ENCODE measurements at regions not wholly inside any gene's neighbourhood (a gene's known extent, or its start where the extent isn't known, plus 50 kb on each side); places are given as distances from the start of the nearest gene placed in this dataset.

- Histone ChIP-seq H3K4me2 (ENCODE audit: low read length) (no peak overlapping the region), H3K27ac (ENCODE audit: low read length) (no peak overlapping the region)
- TF ChIP-seq CTCF (IDR thresholded peaks at IDR 0.05; ENCODE audit: low read depth, low read length) (no peak), EZH2phosphoT487 (IDR thresholded peaks at IDR 0.05; ENCODE audit: low read depth) (no peak)
Observed at GRCh38 chr7:68005992-68006391, 1009.4 kb downstream of the TYW1 start.

GRCh38 chr7:68006619-68007018, 1010.0 kb downstream of the TYW1 start:
- no peaks in the 10 kb centered on the region for H3K36me3 ChIP-seq (replicated peaks; ENCODE audit: low read depth, low read length)
- TF ChIP-seq CTCF (IDR thresholded peaks at IDR 0.05; ENCODE audit: low read depth, low read length) (no peak), EZH2phosphoT487 (IDR thresholded peaks at IDR 0.05; ENCODE audit: low read depth) (no peak)
- no peaks in the 10 kb centered on the region for H3K79me2 ChIP-seq (ENCODE audit: low read length)
- H3K4me2 ChIP-seq (ENCODE audit: low read length) = no peak overlapping the region
- H3K9me3 ChIP-seq (ENCODE audit: insufficient read depth, low read length) = no peaks in the 10 kb centered on the region
- no peaks in the 10 kb centered on the region for H4K20me1 ChIP-seq (ENCODE audit: insufficient read depth, low read length)
- H3K9ac ChIP-seq (ENCODE audit: low read length) = no peak overlapping the region
- no peaks in the 10 kb centered on the region for H3K4me1 ChIP-seq (ENCODE audit: low read length)
- no peak overlapping the region for H3K4me3 ChIP-seq (ENCODE audit: low read length)
- H3K27ac ChIP-seq (ENCODE audit: low read length) = no peak overlapping the region
- H2AFZ ChIP-seq (ENCODE audit: low read depth, low read length) = no peak overlapping the region
- H3K27me3 ChIP-seq (ENCODE audit: low read depth, low read length) = no peaks in the 10 kb centered on the region

More at GRCh38 chr7:68005992-68006391, 1009.4 kb downstream of the TYW1 start:
- H4K20me1 ChIP-seq (ENCODE audit: insufficient read depth, low read length) = no peaks in the 10 kb centered on the region
- H3K9me3 ChIP-seq (ENCODE audit: insufficient read depth, low read length) = no peaks in the 10 kb centered on the region
- no peak overlapping the region for H3K4me3 ChIP-seq (ENCODE audit: low read length)
- H3K27me3 ChIP-seq (ENCODE audit: low read depth, low read length) = no peaks in the 10 kb centered on the region
- no peaks in the 10 kb centered on the region for H3K4me1 ChIP-seq (ENCODE audit: low read length)
- no peaks in the 10 kb centered on the region for H3K79me2 ChIP-seq (ENCODE audit: low read length)
- H2AFZ ChIP-seq (ENCODE audit: low read depth, low read length) = no peak overlapping the region
- no peak overlapping the region for H3K9ac ChIP-seq (ENCODE audit: low read length)
- H3K36me3 ChIP-seq (replicated peaks; ENCODE audit: low read depth, low read length) = no peaks in the 10 kb centered on the region

GRCh38 chr7:68009716-68010115, 1013.1 kb downstream of the TYW1 start:
- H3K4me2 ChIP-seq (ENCODE audit: low read length) = no peak overlapping the region
- TF ChIP-seq EZH2phosphoT487 (IDR thresholded peaks at IDR 0.05; ENCODE audit: low read depth) (no peak), CTCF (IDR thresholded peaks at IDR 0.05; ENCODE audit: low read depth, low read length) (no peak)
- no peak overlapping the region for H3K9ac ChIP-seq (ENCODE audit: low read length)
- H4K20me1 ChIP-seq (ENCODE audit: insufficient read depth, low read length) = no peaks in the 10 kb centered on the region
- H3K9me3 ChIP-seq (ENCODE audit: insufficient read depth, low read length) = no peaks in the 10 kb centered on the region
- no peaks in the 10 kb centered on the region for H3K27me3 ChIP-seq (ENCODE audit: low read depth, low read length)
- no peak overlapping the region for H2AFZ ChIP-seq (ENCODE audit: low read depth, low read length)
- no peaks in the 10 kb centered on the region for H3K4me1 ChIP-seq (ENCODE audit: low read length)
- H3K4me3 ChIP-seq (ENCODE audit: low read length) = no peak overlapping the region
- H3K36me3 ChIP-seq (replicated peaks; ENCODE audit: low read depth, low read length) = no peaks in the 10 kb centered on the region
- no peaks in the 10 kb centered on the region for H3K79me2 ChIP-seq (ENCODE audit: low read length)
- H3K27ac ChIP-seq (ENCODE audit: low read length) = no peak overlapping the region

GRCh38 chr7:68014031-68014736, 1017.6 kb downstream of the TYW1 start:
- no peaks in the 10 kb centered on the region for H3K9me3 ChIP-seq (ENCODE audit: insufficient read depth, low read length)
- H4K20me1 ChIP-seq (ENCODE audit: insufficient read depth, low read length) = no peaks in the 10 kb centered on the region
- H3K27ac ChIP-seq (ENCODE audit: low read length) = no peak overlapping the region
- TF ChIP-seq EZH2phosphoT487 (IDR thresholded peaks at IDR 0.05; ENCODE audit: low read depth) = no peak
- TF ChIP-seq CTCF (IDR thresholded peaks at IDR 0.05; ENCODE audit: low read depth, low read length) = no peak
- H3K79me2 ChIP-seq (ENCODE audit: low read length) = no peaks in the 10 kb centered on the region
- no peak overlapping the region for H3K4me3 ChIP-seq (ENCODE audit: low read length)
- no peak overlapping the region for H2AFZ ChIP-seq (ENCODE audit: low read depth, low read length)
- no peaks in the 10 kb centered on the region for H3K4me1 ChIP-seq (ENCODE audit: low read length)
- H3K9ac ChIP-seq (ENCODE audit: low read length) = no peak overlapping the region
- H3K27me3 ChIP-seq (ENCODE audit: low read depth, low read length) = no peaks in the 10 kb centered on the region
- H3K4me2 ChIP-seq (ENCODE audit: low read length) = no peak overlapping the region
- H3K36me3 ChIP-seq (replicated peaks; ENCODE audit: low read depth, low read length) = no peaks in the 10 kb centered on the region

All from OCI-LY3 (cell line).